ENCODE measurements at regions not wholly inside any gene's neighbourhood (a gene's known extent, or its start where the extent isn't known, plus 50 kb on each side); places are given as distances from the start of the nearest gene placed in this dataset.
"Not testable (repeated sequence)": the region's sequence is repeated elsewhere in the genome, so short reads cannot be mapped to it uniquely, and the experiment has no call there.

GRCh38 chr13:90591260-90591926 is 756.1 kb upstream of the MIR17HG start:
- DNase-seq (ENCODE audit: low spot score) = no peak

- no peak for DNase-seq (ENCODE audit: low spot score)
Observed at GRCh38 chr13:90591927-90592268, 755.6 kb upstream of the MIR17HG start.

- DNase-seq (ENCODE audit: low spot score) = no peak
Observed at GRCh38 chr13:90592943-90593342, 754.5 kb upstream of the MIR17HG start.

- no peak for DNase-seq (ENCODE audit: low spot score)
Observed at GRCh38 chr13:90594681-90595080, 752.8 kb upstream of the MIR17HG start.

- DNase-seq (ENCODE audit: low spot score) = no peak
Observed at GRCh38 chr13:90605664-90606063, 741.8 kb upstream of the MIR17HG start.

- DNase-seq (ENCODE audit: low spot score) = not testable (repeated sequence)
Observed at GRCh38 chr13:90606921-90607320, 740.6 kb upstream of the MIR17HG start.

- DNase-seq (ENCODE audit: low spot score) = no peak
Observed at GRCh38 chr13:90612391-90612790, 735.1 kb upstream of the MIR17HG start.

- DNase-seq (ENCODE audit: low spot score) = no peak
Observed at GRCh38 chr13:90613076-90613795, 734.3 kb upstream of the MIR17HG start.

GRCh38 chr13:90615236-90615635 is 732.3 kb upstream of the MIR17HG start:
- DNase-seq (ENCODE audit: low spot score) = no peak

GRCh38 chr13:90615767-90616166 is 731.7 kb upstream of the MIR17HG start:
- DNase-seq (ENCODE audit: low spot score) = no peak

GRCh38 chr13:90618133-90618532 is 729.4 kb upstream of the MIR17HG start:
- no peak for DNase-seq (ENCODE audit: low spot score)

GRCh38 chr13:90622541-90622940 is 724.9 kb upstream of the MIR17HG start:
- DNase-seq (ENCODE audit: low spot score) = no peak

- DNase-seq (ENCODE audit: low spot score) = no peak
Observed at GRCh38 chr13:90623318-90624011, 724.0 kb upstream of the MIR17HG start.

- no peak for DNase-seq (ENCODE audit: low spot score)
Observed at GRCh38 chr13:90627813-90628212, 719.7 kb upstream of the MIR17HG start.

GRCh38 chr13:90628471-90628870 is 719.0 kb upstream of the MIR17HG start:
- no peak for DNase-seq (ENCODE audit: low spot score)

GRCh38 chr13:90630716-90631115 is 716.8 kb upstream of the MIR17HG start:
- no peak for DNase-seq (ENCODE audit: low spot score)

- DNase-seq (ENCODE audit: low spot score) = no peak
Observed at GRCh38 chr13:90632184-90632583, 715.3 kb upstream of the MIR17HG start.

- no peak for DNase-seq (ENCODE audit: low spot score)
Observed at GRCh38 chr13:90633849-90634248, 713.6 kb upstream of the MIR17HG start.

- no peak for DNase-seq (ENCODE audit: low spot score)
Observed at GRCh38 chr13:90640976-90641375, 706.5 kb upstream of the MIR17HG start.

GRCh38 chr13:90641884-90642283 is 705.6 kb upstream of the MIR17HG start:
- no peak for DNase-seq (ENCODE audit: low spot score)

- DNase-seq (ENCODE audit: low spot score) = no peak
Observed at GRCh38 chr13:90645582-90645981, 701.9 kb upstream of the MIR17HG start.

- no peak for DNase-seq (ENCODE audit: low spot score)
Observed at GRCh38 chr13:90648497-90648896, 699.0 kb upstream of the MIR17HG start.

GRCh38 chr13:90652036-90652435 is 695.5 kb upstream of the MIR17HG start:
- no peak for DNase-seq (ENCODE audit: low spot score)
